ENCODE measurements at regions not wholly inside any gene's neighbourhood (a gene's known extent, or its start where the extent isn't known, plus 50 kb on each side); places are given as distances from the start of the nearest gene placed in this dataset.

DNA sequence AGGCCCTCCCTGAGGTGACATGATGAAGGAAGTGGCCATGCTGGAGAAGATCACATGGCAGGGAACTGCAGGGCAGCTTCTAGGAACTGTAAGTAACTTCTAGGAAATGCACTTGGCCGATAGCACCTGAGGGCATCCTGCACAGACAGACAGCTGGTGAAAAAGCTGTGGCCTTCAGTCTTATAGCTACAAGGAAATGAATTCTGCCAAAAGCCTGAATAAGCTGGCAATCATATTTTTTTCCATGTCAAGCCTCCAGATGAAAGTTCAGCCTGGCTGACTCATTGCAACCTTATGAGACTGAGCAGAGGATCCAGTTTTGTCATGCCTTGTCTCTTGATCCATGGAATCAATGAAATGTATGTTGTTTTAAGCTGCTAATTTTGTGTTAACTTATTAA lies 91.1 kb upstream of the CACNA2D1 start:
- H3K27ac ChIP-seq: no peak overlapping the region

DNA sequence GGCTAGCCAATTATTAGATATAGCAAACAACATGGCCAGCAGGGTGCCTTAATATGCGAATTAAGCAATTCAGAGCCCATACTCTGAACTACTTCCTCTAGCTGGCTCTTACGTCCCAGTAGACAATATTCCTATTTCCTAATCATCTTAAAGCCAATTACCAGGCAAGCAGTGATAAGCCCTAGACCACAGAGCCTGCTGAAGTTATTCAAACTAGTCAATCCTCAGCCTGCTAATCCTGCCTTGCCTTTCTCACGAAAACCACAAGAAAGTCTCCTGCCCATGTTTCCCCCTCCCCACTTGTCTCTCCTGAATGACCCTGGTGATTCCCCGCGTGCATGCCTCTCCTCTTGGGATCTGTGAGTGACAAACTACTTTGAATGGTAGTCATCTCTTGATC lies 86.8 kb upstream of the CACNA2D1 start:
- no peaks in the 10 kb centered on the region for H3K27me3 ChIP-seq (replicated peaks)
- no peak overlapping the region for H3K4me3 ChIP-seq (ENCODE audit: low read depth, low read length)
- TF ChIP-seq, protein P1, sequence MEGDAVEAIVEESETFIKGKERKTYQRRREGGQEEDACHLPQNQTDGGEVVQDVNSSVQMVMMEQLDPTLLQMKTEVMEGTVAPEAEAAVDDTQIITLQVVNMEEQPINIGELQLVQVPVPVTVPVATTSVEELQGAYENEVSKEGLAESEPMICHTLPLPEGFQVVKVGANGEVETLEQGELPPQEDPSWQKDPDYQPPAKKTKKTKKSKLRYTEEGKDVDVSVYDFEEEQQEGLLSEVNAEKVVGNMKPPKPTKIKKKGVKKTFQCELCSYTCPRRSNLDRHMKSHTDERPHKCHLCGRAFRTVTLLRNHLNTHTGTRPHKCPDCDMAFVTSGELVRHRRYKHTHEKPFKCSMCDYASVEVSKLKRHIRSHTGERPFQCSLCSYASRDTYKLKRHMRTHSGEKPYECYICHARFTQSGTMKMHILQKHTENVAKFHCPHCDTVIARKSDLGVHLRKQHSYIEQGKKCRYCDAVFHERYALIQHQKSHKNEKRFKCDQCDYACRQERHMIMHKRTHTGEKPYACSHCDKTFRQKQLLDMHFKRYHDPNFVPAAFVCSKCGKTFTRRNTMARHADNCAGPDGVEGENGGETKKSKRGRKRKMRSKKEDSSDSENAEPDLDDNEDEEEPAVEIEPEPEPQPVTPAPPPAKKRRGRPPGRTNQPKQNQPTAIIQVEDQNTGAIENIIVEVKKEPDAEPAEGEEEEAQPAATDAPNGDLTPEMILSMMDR (IDR thresholded peaks at IDR 0.05; ENCODE audit: low read depth, low read length, missing control alignments): no peak
- peak; percentile 51 for DNase-seq
- H3K27ac ChIP-seq: no peak overlapping the region
- H3K36me3 ChIP-seq (replicated peaks): no peaks in the 10 kb centered on the region
- in situ Hi-C loops (cut with HindIII; ENCODE audit: low pct_ligation_motif_present, low sequenced_read_pairs): no loop called here

More for the DNA sequence above, 91.1 kb upstream of the CACNA2D1 start:
- in situ Hi-C loops (cut with HindIII; ENCODE audit: low pct_ligation_motif_present, low sequenced_read_pairs): no loop called here
- Histone ChIP-seq H3K36me3 (replicated peaks) (no peaks in the 10 kb centered on the region), H3K27me3 (replicated peaks) (no peaks in the 10 kb centered on the region), H3K4me3 (ENCODE audit: low read depth, low read length) (no peak overlapping the region)
- TF ChIP-seq, protein P1 (IDR thresholded peaks at IDR 0.05; ENCODE audit: low read depth, low read length, missing control alignments): no peak
- DNase-seq: peak; percentile 49

DNA sequence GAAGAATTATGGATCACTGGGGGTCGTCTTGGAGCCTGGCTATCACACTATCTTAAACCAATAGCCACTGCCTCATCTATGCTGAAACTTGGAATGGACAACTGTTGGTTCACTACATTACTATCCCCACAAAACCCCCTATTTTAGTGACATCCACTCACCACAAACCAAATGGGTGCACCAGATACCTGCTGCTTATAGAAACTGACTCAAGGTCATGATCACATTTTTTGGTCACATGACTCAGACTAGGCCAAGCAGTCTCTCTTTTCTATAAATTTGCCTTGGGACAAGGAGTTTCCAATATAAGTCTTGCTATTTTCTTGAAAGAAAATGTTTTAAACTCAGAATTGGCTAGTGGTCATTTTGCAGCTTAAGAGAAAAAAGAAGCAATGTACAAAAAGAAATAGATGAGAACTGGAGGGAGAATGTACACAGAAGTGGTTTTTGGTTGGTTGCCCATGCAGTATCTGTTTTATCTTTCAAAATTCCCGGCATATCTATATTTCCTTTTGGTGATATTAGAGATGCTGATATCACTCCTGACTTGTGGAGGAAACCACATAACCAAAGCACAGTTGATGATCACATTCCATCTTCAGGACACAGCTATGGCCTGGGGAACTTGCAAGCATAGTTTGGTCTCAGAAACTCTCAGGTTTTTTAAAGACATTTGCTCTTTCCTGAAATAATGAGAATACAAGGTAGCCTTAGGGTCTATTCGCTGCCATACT lies 85.2 kb upstream of the CACNA2D1 start:
- in situ Hi-C loops (cut with HindIII; ENCODE audit: low pct_ligation_motif_present, low sequenced_read_pairs): no loop called here
- Histone ChIP-seq H3K4me3 (ENCODE audit: low read depth, low read length) (no peak overlapping the region), H3K36me3 (replicated peaks) (no peaks in the 10 kb centered on the region), H3K27ac (peak overlapping the region; percentile 53), H3K27me3 (replicated peaks) (no peaks in the 10 kb centered on the region)
- TF ChIP-seq, protein P1 (IDR thresholded peaks at IDR 0.05; ENCODE audit: low read depth, low read length, missing control alignments): no peak
- peak; percentile 75 for DNase-seq

DNA sequence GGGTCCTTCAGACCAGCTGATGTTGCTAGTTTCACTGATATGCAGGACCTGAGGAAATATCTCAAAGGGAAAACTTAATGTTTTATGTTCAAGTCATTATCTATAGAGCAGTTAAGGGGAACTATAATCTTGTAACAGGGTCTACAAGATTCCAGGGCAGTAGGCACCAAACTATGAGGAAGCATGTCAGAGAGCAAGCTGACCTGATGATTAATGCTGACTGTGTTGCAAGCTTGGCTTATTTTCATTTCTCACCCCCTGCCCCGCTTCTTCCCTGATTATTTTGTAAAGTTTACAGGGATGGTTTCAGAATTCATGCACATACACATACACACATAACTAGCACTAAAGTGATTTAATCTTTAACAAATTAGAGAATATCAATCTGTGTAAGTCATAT lies 84.3 kb upstream of the CACNA2D1 start:
- DNase-seq: peak; percentile 68
- H3K27me3 ChIP-seq (replicated peaks): no peaks in the 10 kb centered on the region
- no peak overlapping the region for H3K4me3 ChIP-seq (ENCODE audit: low read depth, low read length)
- H3K27ac ChIP-seq: peak overlapping the region; percentile 53
- TF ChIP-seq, protein P1 (IDR thresholded peaks at IDR 0.05; ENCODE audit: low read depth, low read length, missing control alignments): no peak
- no peaks in the 10 kb centered on the region for H3K36me3 ChIP-seq (replicated peaks)
- in situ Hi-C loops (cut with HindIII; ENCODE audit: low pct_ligation_motif_present, low sequenced_read_pairs): no loop called here

DNA sequence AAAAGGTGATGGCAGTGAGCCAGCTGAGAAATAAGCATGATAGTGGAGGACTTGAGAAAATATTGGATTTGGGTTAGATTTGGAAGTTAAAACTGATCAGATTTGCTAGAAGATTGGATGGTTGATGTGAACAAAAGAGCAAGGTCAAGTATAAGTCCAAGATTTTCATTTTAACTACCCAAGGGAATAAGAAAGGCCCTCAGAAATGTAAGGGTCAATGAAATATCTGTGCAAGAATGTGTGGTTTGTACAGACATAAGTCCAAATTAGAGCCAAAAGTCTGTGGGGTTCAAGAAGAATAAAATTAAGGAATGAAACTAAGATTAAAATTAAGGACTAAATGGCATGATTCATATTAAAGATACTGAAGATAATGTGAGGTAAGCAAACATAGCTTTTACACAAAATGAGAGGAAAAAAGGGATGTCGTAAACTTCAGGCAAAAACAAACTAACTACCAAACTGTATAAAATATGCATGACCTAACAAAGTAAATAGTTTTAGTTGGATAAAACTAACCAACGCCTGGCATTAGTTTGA lies 78.4 kb upstream of the CACNA2D1 start:
- in situ Hi-C loops (cut with HindIII; ENCODE audit: low pct_ligation_motif_present, low sequenced_read_pairs): no loop called here
- no peak overlapping the region for H3K27ac ChIP-seq
- TF ChIP-seq, protein P1 (IDR thresholded peaks at IDR 0.05; ENCODE audit: low read depth, low read length, missing control alignments): no peak
- H3K36me3 ChIP-seq (replicated peaks): no peaks in the 10 kb centered on the region
- H3K27me3 ChIP-seq (replicated peaks): no peaks in the 10 kb centered on the region
- DNase-seq: no peak
- no peak overlapping the region for H3K4me3 ChIP-seq (ENCODE audit: low read depth, low read length)

Data from brain microvascular endothelial cell (primary cell).